ENCODE measurements at regions not wholly inside any gene's neighbourhood (a gene's known extent, or its start where the extent isn't known, plus 50 kb on each side); places are given as distances from the start of the nearest gene placed in this dataset.
"Not testable (repeated sequence)": the region's sequence is repeated elsewhere in the genome, so short reads cannot be mapped to it uniquely, and the experiment has no call there.

GRCh38 chr13:60244381-60244780 is 80.7 kb upstream of the DIAPH3 start:
- Histone ChIP-seq H3K18ac (ENCODE audit: insufficient read length, low read depth, low read length) (no peak overlapping the region), H2BK20ac (ENCODE audit: low read depth, low read length, poor library complexity, severe bottlenecking) (no peak overlapping the region), H2BK12ac (ENCODE audit: insufficient read length, low read depth, low read length) (no peak overlapping the region), H3K23ac (ENCODE audit: insufficient read length, low read depth, low read length) (no peak overlapping the region), H3K56ac (ENCODE audit: insufficient read length, low read depth, low read length) (no peak overlapping the region), H3K14ac (ENCODE audit: insufficient read depth, low read length) (no peak overlapping the region), H4K20me1 (ENCODE audit: control insufficient read depth, insufficient read depth, insufficient read length) (no peaks in the 10 kb centered on the region), H4K8ac (replicated peaks; ENCODE audit: insufficient read length, low read depth, low read length) (no peak overlapping the region), H4K91ac (ENCODE audit: insufficient read length, low read depth, low read length) (no peak overlapping the region), H3K23me2 (ENCODE audit: insufficient read length, low read depth, low read length, poor library complexity, severe bottlenecking) (no peaks in the 10 kb centered on the region), H2BK120ac (ENCODE audit: low read depth, low read length, poor library complexity, severe bottlenecking) (no peak overlapping the region), H3K27me3 (ENCODE audit: insufficient read depth, low read length) (no peaks in the 10 kb centered on the region), H2AFZ (ENCODE audit: low read length) (no peak overlapping the region), H2BK5ac (ENCODE audit: insufficient read length, low read length) (no peak overlapping the region), H3K79me1 (ENCODE audit: insufficient read depth, low read depth, low read length, poor library complexity, severe bottlenecking) (no peaks in the 10 kb centered on the region), H3K4me2 (ENCODE audit: insufficient read depth, insufficient read length, low read length) (no peak overlapping the region), H4K5ac (ENCODE audit: insufficient read length, low read depth, low read length) (no peak overlapping the region), H3K9ac (ENCODE audit: extremely low read depth, insufficient read length, low read length) (no peak overlapping the region), H2BK15ac (ENCODE audit: low read depth, low read length) (no peak overlapping the region), H2AK5ac (ENCODE audit: insufficient read length, low read length) (no peak overlapping the region), H3K27ac (ENCODE audit: insufficient read length, low read depth, low read length) (no peak overlapping the region), H3K9me3 (ENCODE audit: control insufficient read depth, low read depth, low read length) (no peaks in the 10 kb centered on the region), H3K4ac (ENCODE audit: low read depth, low read length) (no peak overlapping the region), H3T11ph (ENCODE audit: low read length) (no peak overlapping the region), H3K79me2 (ENCODE audit: insufficient read depth, low read length) (no peaks in the 10 kb centered on the region), H3K4me1 (ENCODE audit: insufficient read depth, low read length) (no peaks in the 10 kb centered on the region)
- Mint-ChIP-seq H3K4me3 (no peak overlapping the region), H3K27me3 (ENCODE audit: low read depth) (no peaks in the 10 kb centered on the region), H3K4me1 (no peaks in the 10 kb centered on the region), H3K9me3 (peaks cover 2 to 3% of the 10 kb centered on the region in 2 experiments; a peak in 4 of 5 replicates), H3K36me3 (ENCODE audit: insufficient read depth in 1 of 3, low read depth in 3 of 3) (peaks cover 0 to 2% (median 0%) of the 10 kb centered on the region in 3 experiments; a peak in 2 of 7 replicates), H3K27ac (no peak overlapping the region)
- no CpG with 5 or more reads among the region's 1 CpG for WGBS (ENCODE audit: extremely low coverage, insufficient read length, low lambda C conversion rate)
- no peak for TF ChIP-seq CTCF (conservative IDR thresholded peaks at IDR 0.05)
- no peak for DNase-seq

DNA sequence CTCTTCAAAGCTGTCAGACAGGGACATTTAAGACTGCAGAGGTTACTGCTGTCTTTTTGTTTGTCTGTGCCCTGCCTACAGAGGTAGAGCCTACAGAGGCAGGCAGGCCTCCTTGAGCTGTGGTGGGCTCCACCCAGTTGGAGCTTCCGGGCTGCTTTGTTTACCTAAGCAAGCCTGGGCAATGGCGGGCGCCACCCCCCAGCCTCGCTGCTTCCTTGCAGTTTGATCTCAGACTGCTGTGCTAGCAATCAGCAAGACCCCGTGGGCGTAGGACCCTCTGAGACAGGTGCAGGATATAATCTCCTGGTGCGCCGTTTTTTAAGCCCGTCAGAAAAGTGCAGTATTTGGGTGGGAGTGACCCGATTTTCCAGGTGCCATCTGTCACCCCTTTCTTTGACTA is 87.7 kb upstream of the DIAPH3 start:
- not testable (repeated sequence) for H2BK20ac ChIP-seq (ENCODE audit: low read depth, low read length, poor library complexity, severe bottlenecking); H3K56ac ChIP-seq (ENCODE audit: insufficient read length, low read depth, low read length); H3T11ph ChIP-seq (ENCODE audit: low read length); H3K14ac ChIP-seq (ENCODE audit: insufficient read depth, low read length); H4K20me1 ChIP-seq (ENCODE audit: control insufficient read depth, insufficient read depth, insufficient read length); H2BK15ac ChIP-seq (ENCODE audit: low read depth, low read length); DNase-seq; H2BK120ac ChIP-seq (ENCODE audit: low read depth, low read length, poor library complexity, severe bottlenecking); H3K4ac ChIP-seq (ENCODE audit: low read depth, low read length); H3K27ac Mint-ChIP-seq; H3K27me3 ChIP-seq (ENCODE audit: insufficient read depth, low read length); H3K9ac ChIP-seq (ENCODE audit: extremely low read depth, insufficient read length, low read length); H3K4me1 ChIP-seq (ENCODE audit: insufficient read depth, low read length); H3K4me3 Mint-ChIP-seq; H4K5ac ChIP-seq (ENCODE audit: insufficient read length, low read depth, low read length); H4K91ac ChIP-seq (ENCODE audit: insufficient read length, low read depth, low read length); H3K79me1 ChIP-seq (ENCODE audit: insufficient read depth, low read depth, low read length, poor library complexity, severe bottlenecking); H3K4me2 ChIP-seq (ENCODE audit: insufficient read depth, insufficient read length, low read length); H4K8ac ChIP-seq (replicated peaks; ENCODE audit: insufficient read length, low read depth, low read length); H3K4me1 Mint-ChIP-seq; H3K27me3 Mint-ChIP-seq (ENCODE audit: low read depth); H3K23ac ChIP-seq (ENCODE audit: insufficient read length, low read depth, low read length); H2AK5ac ChIP-seq (ENCODE audit: insufficient read length, low read length); H3K27ac ChIP-seq (ENCODE audit: insufficient read length, low read depth, low read length); H2BK5ac ChIP-seq (ENCODE audit: insufficient read length, low read length); H3K79me2 ChIP-seq (ENCODE audit: insufficient read depth, low read length); H3K18ac ChIP-seq (ENCODE audit: insufficient read length, low read depth, low read length); H2AFZ ChIP-seq (ENCODE audit: low read length); H2BK12ac ChIP-seq (ENCODE audit: insufficient read length, low read depth, low read length); H3K23me2 ChIP-seq (ENCODE audit: insufficient read length, low read depth, low read length, poor library complexity, severe bottlenecking)
- peaks cover 9 to 25% (median 12%) of the 10 kb centered on the region in 3 experiments for H3K36me3 Mint-ChIP-seq (ENCODE audit: insufficient read depth in 1 of 3, low read depth in 3 of 3)
- H3K9me3 Mint-ChIP-seq: peaks cover 26 to 28% of the 10 kb centered on the region in 2 experiments
- peaks cover 12% of the 10 kb centered on the region for H3K9me3 ChIP-seq (ENCODE audit: control insufficient read depth, low read depth, low read length)
- WGBS (ENCODE audit: extremely low coverage, insufficient read length, low lambda C conversion rate): no CpG with 5 or more reads among the region's 10 CpGs

Measured in H9 (cell line).